ENCODE measurements at regions not wholly inside any gene's neighbourhood (a gene's known extent, or its start where the extent isn't known, plus 50 kb on each side); places are given as distances from the start of the nearest gene placed in this dataset.

DNA sequence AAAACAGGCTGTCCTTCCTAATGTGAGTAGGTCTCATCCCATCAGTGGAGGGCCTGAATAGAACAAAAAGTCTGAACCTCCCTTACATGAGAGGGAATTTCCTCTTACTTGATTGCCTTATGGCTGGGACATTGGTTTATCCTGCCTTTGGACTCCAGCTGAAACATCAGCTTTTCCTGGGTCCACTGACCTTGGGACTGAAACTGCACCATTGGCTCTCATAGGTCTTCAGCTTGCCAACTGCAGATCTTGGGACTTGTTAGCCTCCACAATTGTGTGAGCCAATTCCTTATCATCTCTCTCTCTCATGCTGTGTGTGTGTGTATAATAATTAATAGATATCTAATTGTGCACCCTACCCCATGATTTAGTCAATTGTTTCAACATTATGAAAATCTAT, 375.3 kb upstream of the DDI1 start:
- H3K27ac Mint-ChIP-seq, result no peak overlapping the region
- Histone ChIP-seq H3K79me2 (ENCODE audit: low read depth) (no peaks in the 10 kb centered on the region), H2AFZ (replicated peaks) (no peak overlapping the region), H3K4me2 (no peak overlapping the region), H3K4me3 (no peak overlapping the region), H4K20me1 (ENCODE audit: low read depth) (no peaks in the 10 kb centered on the region), H3K36me3 (no peaks in the 10 kb centered on the region), H3K27me3 (no peaks in the 10 kb centered on the region), H3K27ac (no peak overlapping the region), H3K9ac (no peak overlapping the region), H3K4me1 (no peaks in the 10 kb centered on the region), H3F3A (ENCODE audit: low read depth) (no peaks in the 10 kb centered on the region), H3K9me3 (ENCODE audit: low read depth) (peaks cover 4% of the 10 kb centered on the region)
- no peaks in the 10 kb centered on the region for H3K4me1 Mint-ChIP-seq
- H3K4me3 Mint-ChIP-seq, result no peak overlapping the region
- TF ChIP-seq, protein P1, sequence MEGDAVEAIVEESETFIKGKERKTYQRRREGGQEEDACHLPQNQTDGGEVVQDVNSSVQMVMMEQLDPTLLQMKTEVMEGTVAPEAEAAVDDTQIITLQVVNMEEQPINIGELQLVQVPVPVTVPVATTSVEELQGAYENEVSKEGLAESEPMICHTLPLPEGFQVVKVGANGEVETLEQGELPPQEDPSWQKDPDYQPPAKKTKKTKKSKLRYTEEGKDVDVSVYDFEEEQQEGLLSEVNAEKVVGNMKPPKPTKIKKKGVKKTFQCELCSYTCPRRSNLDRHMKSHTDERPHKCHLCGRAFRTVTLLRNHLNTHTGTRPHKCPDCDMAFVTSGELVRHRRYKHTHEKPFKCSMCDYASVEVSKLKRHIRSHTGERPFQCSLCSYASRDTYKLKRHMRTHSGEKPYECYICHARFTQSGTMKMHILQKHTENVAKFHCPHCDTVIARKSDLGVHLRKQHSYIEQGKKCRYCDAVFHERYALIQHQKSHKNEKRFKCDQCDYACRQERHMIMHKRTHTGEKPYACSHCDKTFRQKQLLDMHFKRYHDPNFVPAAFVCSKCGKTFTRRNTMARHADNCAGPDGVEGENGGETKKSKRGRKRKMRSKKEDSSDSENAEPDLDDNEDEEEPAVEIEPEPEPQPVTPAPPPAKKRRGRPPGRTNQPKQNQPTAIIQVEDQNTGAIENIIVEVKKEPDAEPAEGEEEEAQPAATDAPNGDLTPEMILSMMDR (IDR thresholded peaks at IDR 0.05), result no peak
- TF ChIP-seq EZH2phosphoT487 (IDR thresholded peaks at IDR 0.05) (no peak), EZH2 (IDR thresholded peaks at IDR 0.05) (no peak)
- DNase-seq (ENCODE audit: low spot score), result no peak
- H3K36me3 Mint-ChIP-seq, result no peaks in the 10 kb centered on the region
- H3K9me3 Mint-ChIP-seq, result no peaks in the 10 kb centered on the region
- H3K27me3 Mint-ChIP-seq (ENCODE audit: insufficient read depth, low read depth), result peaks cover 3% of the 10 kb centered on the region

DNA sequence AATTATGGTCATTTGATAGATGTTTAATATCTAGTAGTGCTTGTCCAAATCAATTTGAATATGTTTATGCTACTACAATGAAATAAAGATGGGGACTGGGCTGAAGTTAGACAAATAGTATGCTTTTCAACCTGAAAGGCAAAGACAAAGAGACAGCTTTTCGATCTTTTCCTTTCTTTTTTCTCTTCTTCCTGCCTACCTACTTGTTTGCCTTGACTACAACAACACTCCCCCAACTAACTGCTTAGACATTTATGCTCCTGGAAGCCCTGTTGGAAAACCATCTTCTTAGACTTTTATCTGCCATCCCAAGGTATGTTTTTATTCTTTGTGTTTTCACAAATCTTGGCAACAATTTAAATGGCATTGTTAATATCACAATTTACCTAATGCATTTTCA, 374.4 kb upstream of the DDI1 start:
- no peaks in the 10 kb centered on the region for H3K79me2 ChIP-seq (ENCODE audit: low read depth)
- no peak overlapping the region for H3K4me3 ChIP-seq
- H3K27me3 Mint-ChIP-seq (ENCODE audit: insufficient read depth, low read depth), result peaks cover 4% of the 10 kb centered on the region
- no peak overlapping the region for H3K4me3 Mint-ChIP-seq
- H3K36me3 ChIP-seq, result no peaks in the 10 kb centered on the region
- no peak overlapping the region for H3K9ac ChIP-seq
- no peak overlapping the region for H2AFZ ChIP-seq (replicated peaks)
- H3K4me1 ChIP-seq, result no peaks in the 10 kb centered on the region
- H3K9me3 ChIP-seq (ENCODE audit: low read depth), result no peaks in the 10 kb centered on the region
- no peaks in the 10 kb centered on the region for H3F3A ChIP-seq (ENCODE audit: low read depth)
- H3K9me3 Mint-ChIP-seq, result no peaks in the 10 kb centered on the region
- H3K27me3 ChIP-seq, result no peaks in the 10 kb centered on the region
- no peaks in the 10 kb centered on the region for H3K36me3 Mint-ChIP-seq
- H3K27ac ChIP-seq, result no peak overlapping the region
- TF ChIP-seq, protein P1 (IDR thresholded peaks at IDR 0.05), result no peak
- TF ChIP-seq EZH2 (IDR thresholded peaks at IDR 0.05) (no peak), EZH2phosphoT487 (IDR thresholded peaks at IDR 0.05) (no peak)
- DNase-seq (ENCODE audit: low spot score), result no peak
- no peak overlapping the region for H3K27ac Mint-ChIP-seq
- no peaks in the 10 kb centered on the region for H4K20me1 ChIP-seq (ENCODE audit: low read depth)
- H3K4me2 ChIP-seq, result no peak overlapping the region
- H3K4me1 Mint-ChIP-seq, result no peaks in the 10 kb centered on the region

DNA sequence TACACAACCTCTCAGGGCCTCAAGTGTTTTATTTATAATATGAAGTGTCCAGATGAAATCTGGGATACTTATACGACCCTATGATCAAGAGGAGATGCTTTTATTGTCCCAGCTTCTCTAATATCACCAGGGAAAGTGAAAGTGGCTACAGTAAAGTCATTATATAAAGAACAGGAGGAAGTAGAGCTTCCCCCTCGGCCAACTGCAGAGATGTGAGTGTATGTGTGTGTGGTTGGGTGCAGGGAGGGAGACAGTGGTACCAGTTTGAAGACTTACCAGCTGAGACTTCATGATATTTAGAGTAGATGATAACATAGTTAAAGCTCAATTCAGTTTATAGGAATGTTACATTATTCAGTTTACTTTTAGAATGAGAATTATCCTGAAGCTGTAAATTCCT, 373.6 kb upstream of the DDI1 start:
- H3K4me1 Mint-ChIP-seq, result no peaks in the 10 kb centered on the region

More for the DNA sequence above, 373.6 kb upstream of the DDI1 start:
- H3K27me3 ChIP-seq, result no peaks in the 10 kb centered on the region
- Mint-ChIP-seq H3K27me3 (ENCODE audit: insufficient read depth, low read depth) (peaks cover 4% of the 10 kb centered on the region), H3K27ac (no peak overlapping the region), H3K4me3 (no peak overlapping the region), H3K36me3 (no peaks in the 10 kb centered on the region), H3K9me3 (no peaks in the 10 kb centered on the region)
- no peak overlapping the region for H3K27ac ChIP-seq
- no peaks in the 10 kb centered on the region for H3K79me2 ChIP-seq (ENCODE audit: low read depth)
- no peak overlapping the region for H3K4me2 ChIP-seq
- H3K4me3 ChIP-seq, result no peak overlapping the region
- H2AFZ ChIP-seq (replicated peaks), result no peak overlapping the region
- no peak for DNase-seq (ENCODE audit: low spot score)
- TF ChIP-seq EZH2 (IDR thresholded peaks at IDR 0.05) (no peak), EZH2phosphoT487 (IDR thresholded peaks at IDR 0.05) (no peak)
- TF ChIP-seq, protein P1 (IDR thresholded peaks at IDR 0.05), result no peak
- no peaks in the 10 kb centered on the region for H3F3A ChIP-seq (ENCODE audit: low read depth)
- H3K36me3 ChIP-seq, result no peaks in the 10 kb centered on the region
- H3K9me3 ChIP-seq (ENCODE audit: low read depth), result no peaks in the 10 kb centered on the region
- H4K20me1 ChIP-seq (ENCODE audit: low read depth), result no peaks in the 10 kb centered on the region
- no peak overlapping the region for H3K9ac ChIP-seq
- no peaks in the 10 kb centered on the region for H3K4me1 ChIP-seq
